Right atrium auricular region (tissue), 2 donors: ENCODE measurements at regions not wholly inside any gene's neighbourhood (a gene's known extent, or its start where the extent isn't known, plus 50 kb on each side); places are given as distances from the start of the nearest gene placed in this dataset.
A peak's percentile ranks its signal among the peaks of the same experiment; 100 is the strongest.

Experiments
- DNase-seq: peaks from one replicate; pipeline ENCODE4 v3.0.0-alpha.2; 2019; ENCODE audit warnings: low spot score
- H3K27ac ChIP-seq, 2 donors: fragments of 200-600 bp; sonication (generic); 1 replicate in 1 of 2; 2 replicates in 1 of 2; pipeline ENCODE4 v1.5.1; 2016 to 2019
- H3K27me3 ChIP-seq, 2 donors: fragments of 200-600 bp; sonication (generic); one replicate each; pipeline versions ENCODE4 v1.5.1 to v1.6.0; 2017 to 2019
- H3K36me3 ChIP-seq: fragments of 200-600 bp; sonication (generic); one replicate; pipeline ENCODE4 v1.5.1; 2016
- H3K4me1 ChIP-seq, 2 donors: fragments of 200-600 bp; sonication (generic); one replicate each; pipeline versions ENCODE4 v1.5.1 to v1.6.0; 2017 to 2019
- H3K4me3 ChIP-seq, 2 donors: fragments of 200-600 bp; sonication (generic); 1 replicate in 1 of 2; 2 replicates in 1 of 2; pipeline ENCODE4 v1.5.1; 2017 to 2019; ENCODE audit warnings: mild to moderate bottlenecking in 1 of 2, moderate library complexity in 1 of 2
- H3K9me3 ChIP-seq, 2 donors: fragments of 200-600 bp; sonication (generic); one replicate each; pipeline ENCODE4 v1.5.1; 2019
- CTCF ChIP-seq, 2 donors: fragments of 200-600 bp; sonication (generic); IDR thresholded peaks; one replicate each; pipeline ENCODE4 v1.5.1; 2019; ENCODE audit warnings: antibody characterized with exemption in 2 of 2

GRCh38 chr16:86243123-86243473 lies 267.2 kb upstream of the FOXF1 start:
- no peaks in the 10 kb centered on the region for H3K27me3 ChIP-seq
- no peak overlapping the region for H3K4me3 ChIP-seq
- no peaks in the 10 kb centered on the region for H3K4me1 ChIP-seq
- DNase-seq = peak; percentile 13
- H3K36me3 ChIP-seq = no peaks in the 10 kb centered on the region
- no peaks in the 10 kb centered on the region for H3K9me3 ChIP-seq
- no peak for TF ChIP-seq CTCF (IDR thresholded peaks at IDR 0.05)
- H3K27ac ChIP-seq = no peak overlapping the region

DNA sequence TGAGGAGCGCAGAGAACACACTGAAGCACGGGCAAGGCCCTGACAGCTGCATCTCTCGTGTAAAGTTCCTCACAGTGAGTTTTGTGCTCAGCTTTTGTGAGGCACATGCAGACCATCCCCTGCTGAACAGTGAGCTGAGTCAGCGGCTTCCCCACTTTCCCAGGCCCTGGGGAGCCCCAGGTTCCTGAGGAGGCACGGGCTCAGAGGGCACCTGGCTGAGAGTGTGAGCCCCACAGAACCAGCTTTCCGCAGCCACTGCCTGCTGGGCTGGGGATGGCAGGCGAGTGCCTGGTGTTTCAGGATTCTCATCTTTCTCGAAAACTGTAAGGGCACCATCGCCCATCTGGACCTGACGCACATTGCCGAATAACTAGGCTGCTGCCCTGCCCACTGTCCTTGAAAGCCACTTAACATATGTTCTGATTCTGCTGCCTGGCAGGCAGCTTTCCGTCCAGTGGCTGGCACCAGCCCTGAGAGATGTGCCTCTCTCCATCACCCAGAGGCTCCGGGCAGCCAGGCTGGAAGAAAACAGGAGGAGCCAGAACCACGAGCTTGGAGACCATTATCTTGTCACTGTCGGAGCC lies 266.7 kb upstream of the FOXF1 start:
- no peak for TF ChIP-seq CTCF (IDR thresholded peaks at IDR 0.05)
- DNase-seq = peak; percentile 26
- no peak overlapping the region for H3K4me3 ChIP-seq
- no peaks in the 10 kb centered on the region for H3K9me3 ChIP-seq
- no peak overlapping the region for H3K27ac ChIP-seq
- no peaks in the 10 kb centered on the region for H3K27me3 ChIP-seq
- H3K36me3 ChIP-seq = no peaks in the 10 kb centered on the region
- H3K4me1 ChIP-seq = no peaks in the 10 kb centered on the region

DNA sequence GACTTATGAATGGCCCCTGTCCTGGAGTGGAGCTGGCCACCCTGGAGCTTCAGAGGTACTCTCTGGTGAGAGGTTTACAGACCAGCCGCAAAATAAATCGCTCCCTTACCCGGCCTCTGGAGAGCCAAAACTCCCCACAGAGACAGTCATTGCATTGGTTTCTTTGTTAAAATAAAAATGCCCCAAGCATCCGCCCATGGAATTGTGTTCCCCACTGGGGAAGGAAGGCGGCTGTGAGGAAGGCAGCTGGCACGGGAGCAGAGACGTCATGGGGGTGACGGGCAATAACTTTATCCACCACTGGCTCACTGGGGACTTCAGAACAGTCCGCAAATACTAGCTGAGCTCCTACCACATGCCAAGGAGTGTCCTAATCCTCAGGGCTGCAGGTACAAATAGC lies 266.2 kb upstream of the FOXF1 start:
- DNase-seq = peak; percentile 23
- Histone ChIP-seq H3K27ac (no peak overlapping the region), H3K9me3 (no peaks in the 10 kb centered on the region), H3K4me1 (no peaks in the 10 kb centered on the region), H3K4me3 (no peak overlapping the region), H3K27me3 (no peaks in the 10 kb centered on the region), H3K36me3 (no peaks in the 10 kb centered on the region)
- TF ChIP-seq CTCF (IDR thresholded peaks at IDR 0.05) = no peak

GRCh38 chr16:86244936-86245335 lies 265.4 kb upstream of the FOXF1 start:
- TF ChIP-seq CTCF (IDR thresholded peaks at IDR 0.05) = no peak
- Histone ChIP-seq H3K9me3 (no peaks in the 10 kb centered on the region), H3K4me3 (no peak overlapping the region), H3K4me1 (no peaks in the 10 kb centered on the region), H3K27ac (no peak overlapping the region), H3K27me3 (no peaks in the 10 kb centered on the region), H3K36me3 (no peaks in the 10 kb centered on the region)
- DNase-seq = peak; percentile 5

DNA sequence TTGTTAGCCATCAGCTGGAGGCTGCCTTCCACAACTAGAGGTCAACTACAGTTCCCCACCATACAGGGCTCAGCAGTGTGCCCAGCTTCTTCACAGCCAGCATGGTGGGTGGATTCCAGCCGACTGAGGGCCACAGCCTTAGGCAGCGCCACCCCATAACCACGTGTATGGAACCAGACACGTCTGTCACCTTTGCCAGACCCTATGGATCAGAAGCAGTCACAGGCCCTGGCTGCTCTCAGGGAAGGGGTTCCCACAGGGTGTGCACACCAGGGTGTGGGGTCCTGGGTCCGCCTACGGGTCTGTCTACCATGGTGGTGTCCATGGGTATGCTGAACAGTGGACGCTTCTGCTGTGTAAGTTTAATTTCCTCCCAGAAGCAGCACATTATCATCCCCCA lies 265.0 kb upstream of the FOXF1 start:
- no peak overlapping the region for H3K4me3 ChIP-seq
- no peaks in the 10 kb centered on the region for H3K27me3 ChIP-seq
- no peaks in the 10 kb centered on the region for H3K9me3 ChIP-seq
- no peaks in the 10 kb centered on the region for H3K36me3 ChIP-seq
- no peak overlapping the region for H3K27ac ChIP-seq
- peak; percentile 23 for DNase-seq
- H3K4me1 ChIP-seq = no peaks in the 10 kb centered on the region
- no peak for TF ChIP-seq CTCF (IDR thresholded peaks at IDR 0.05)

- H3K27me3 ChIP-seq = no peaks in the 10 kb centered on the region
These were observed 264.4 kb upstream of the FOXF1 start for GRCh38 chr16:86245895-86246294.

More at GRCh38 chr16:86245895-86246294, 264.4 kb upstream of the FOXF1 start:
- H3K4me1 ChIP-seq = no peaks in the 10 kb centered on the region
- H3K36me3 ChIP-seq = no peaks in the 10 kb centered on the region
- H3K27ac ChIP-seq = no peak overlapping the region
- peak; percentile 16 for DNase-seq
- no peak overlapping the region for H3K4me3 ChIP-seq
- H3K9me3 ChIP-seq = no peaks in the 10 kb centered on the region
- TF ChIP-seq CTCF (IDR thresholded peaks at IDR 0.05) = no peak
